ENCODE measurements at regions not wholly inside any gene's neighbourhood (a gene's known extent, or its start where the extent isn't known, plus 50 kb on each side); places are given as distances from the start of the nearest gene placed in this dataset.

DNA sequence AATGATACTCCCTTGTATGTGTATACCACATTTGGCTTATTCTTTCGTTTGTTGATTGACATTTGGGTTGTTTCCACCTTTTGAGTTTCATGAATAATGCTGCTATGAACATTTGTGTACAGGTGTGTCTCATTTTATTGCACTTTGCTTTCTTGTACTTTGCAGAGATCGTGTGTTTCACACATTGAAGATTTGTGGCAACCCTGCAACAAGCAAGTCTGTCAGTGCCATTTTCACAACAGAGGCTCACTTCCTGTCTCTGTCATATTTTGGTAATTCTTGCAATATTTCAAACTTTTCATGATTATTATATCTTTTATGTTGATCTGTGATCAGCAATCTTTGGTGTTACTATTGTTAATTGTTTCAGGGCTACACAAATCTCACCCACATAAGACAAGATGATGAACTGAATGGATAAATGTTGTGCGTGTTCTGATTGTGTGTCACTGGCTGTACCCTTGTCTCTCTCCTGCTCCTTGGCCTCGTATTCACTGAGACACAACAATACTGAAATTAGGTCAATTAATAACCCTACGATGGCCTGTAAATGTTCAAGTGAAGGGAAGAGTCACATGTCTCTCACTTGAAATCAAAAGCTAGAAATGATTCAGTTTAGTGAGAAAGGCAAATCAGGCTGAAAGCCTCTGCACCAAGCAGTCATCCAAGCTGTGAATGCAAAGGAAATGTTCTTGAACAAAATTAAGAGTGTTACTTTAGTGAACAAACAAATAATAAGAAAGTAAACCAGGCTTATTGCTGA is 133.6 kb upstream of the JCAD start:
- CTCF ChIA-PET: interaction anchor here (0.8 kb wide), 1 partner anchor 49 kb away, joined by 3 read pairs; no protein-coding TSS in a partner anchor
- Histone ChIP-seq H3K9me3 (ENCODE audit: control insufficient read depth, insufficient read depth, low read depth, low read length) (no peaks in the 10 kb centered on the region), H3K4me3 (ENCODE audit: low read depth, low read length) (no peak overlapping the region), H3K27ac (ENCODE audit: extremely low read depth, low read depth, low read length) (no peak overlapping the region), H3K36me3 (ENCODE audit: control insufficient read depth in 2 of 2, insufficient read depth in 1 of 2, low read length in 2 of 2) (no peaks in the 10 kb centered on the region), H3K4me1 (ENCODE audit: control insufficient read depth, insufficient read depth, low read length) (no peaks in the 10 kb centered on the region)
- TF ChIP-seq ZNF416 (tag by site-specific recombination; IDR thresholded peaks at IDR 0.05) (no peak), ZNF239 (tag by site-specific recombination; IDR thresholded peaks at IDR 0.05) (no peak), HOXC10 (CRISPR knock-in tag; IDR thresholded peaks at IDR 0.05) (no peak), YY2 (tag by site-specific recombination; IDR thresholded peaks at IDR 0.05) (no peak), OSR2 (tag by site-specific recombination; IDR thresholded peaks at IDR 0.05) (no peak)
- POLR2A ChIA-PET: no interaction called here

DNA sequence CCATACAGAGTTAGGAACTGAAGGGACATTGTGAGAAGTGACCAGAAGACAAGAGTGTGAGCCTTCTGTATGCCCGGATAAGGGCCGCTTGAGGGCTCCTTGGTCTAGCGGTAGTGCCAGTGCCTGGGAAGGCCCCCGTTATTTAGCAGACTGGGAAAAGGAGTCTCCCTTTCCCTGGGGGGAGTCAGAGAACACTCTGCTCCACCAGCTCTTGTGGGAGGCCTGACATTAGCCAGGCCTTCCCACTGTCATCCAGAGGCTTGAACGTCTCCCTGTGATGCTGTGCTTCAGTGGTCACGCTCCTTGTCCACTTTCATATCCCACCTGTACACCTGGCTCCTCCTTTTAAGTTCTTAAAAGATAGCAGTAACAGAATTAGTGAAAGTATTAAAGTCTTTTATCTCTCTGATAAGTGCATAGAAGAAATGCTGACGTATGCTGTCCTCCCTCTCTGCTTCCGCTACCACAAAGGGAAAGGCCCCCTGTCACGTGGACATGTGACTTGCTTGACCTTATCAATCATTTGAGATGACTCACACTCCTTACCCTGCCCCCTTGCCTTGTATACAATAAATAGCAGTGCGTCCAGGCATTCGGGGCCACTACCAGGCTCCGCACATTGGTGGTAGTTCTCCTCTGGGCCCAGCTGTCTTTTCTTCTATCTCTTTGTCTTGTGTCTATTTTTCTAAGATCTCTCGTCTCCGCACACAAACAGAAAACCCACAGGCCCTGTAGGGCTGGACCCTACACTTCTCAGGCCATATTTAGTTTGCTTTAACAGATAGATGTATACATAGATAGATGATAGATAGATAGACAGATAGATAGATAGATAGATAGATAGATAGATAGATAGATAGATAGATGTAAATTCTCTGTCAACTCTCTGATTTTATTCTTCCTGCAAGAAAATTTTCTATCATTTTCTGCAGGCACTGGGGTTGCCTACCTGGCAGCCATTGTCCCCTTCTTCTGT is 131.5 kb upstream of the JCAD start:
- POLR2A ChIA-PET: no interaction called here
- CTCF ChIA-PET: no interaction called here
- H3K27ac ChIP-seq (ENCODE audit: extremely low read depth, low read depth, low read length): no peak overlapping the region
- no peak overlapping the region for H3K4me3 ChIP-seq (ENCODE audit: low read depth, low read length)
- H3K4me1 ChIP-seq (ENCODE audit: control insufficient read depth, insufficient read depth, low read length): no peaks in the 10 kb centered on the region
- H3K36me3 ChIP-seq (ENCODE audit: control insufficient read depth in 2 of 2, insufficient read depth in 1 of 2, low read length in 2 of 2): no peaks in the 10 kb centered on the region
- H3K9me3 ChIP-seq (ENCODE audit: control insufficient read depth, insufficient read depth, low read depth, low read length): no peaks in the 10 kb centered on the region
- TF ChIP-seq, protein P1, sequence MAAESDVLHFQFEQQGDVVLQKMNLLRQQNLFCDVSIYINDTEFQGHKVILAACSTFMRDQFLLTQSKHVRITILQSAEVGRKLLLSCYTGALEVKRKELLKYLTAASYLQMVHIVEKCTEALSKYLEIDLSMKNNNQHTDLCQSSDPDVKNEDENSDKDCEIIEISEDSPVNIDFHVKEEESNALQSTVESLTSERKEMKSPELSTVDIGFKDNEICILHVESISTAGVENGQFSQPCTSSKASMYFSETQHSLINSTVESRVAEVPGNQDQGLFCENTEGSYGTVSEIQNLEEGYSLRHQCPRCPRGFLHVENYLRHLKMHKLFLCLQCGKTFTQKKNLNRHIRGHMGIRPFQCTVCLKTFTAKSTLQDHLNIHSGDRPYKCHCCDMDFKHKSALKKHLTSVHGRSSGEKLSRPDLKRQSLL (tag by site-specific recombination; IDR thresholded peaks at IDR 0.05): no peak
- TF ChIP-seq ZXDB (tag by site-specific recombination; IDR thresholded peaks at IDR 0.05): no peak
- no peak for TF ChIP-seq ZNF621 (tag by site-specific recombination; IDR thresholded peaks at IDR 0.05)
- no peak for TF ChIP-seq ZNF354C (tag by site-specific recombination; IDR thresholded peaks at IDR 0.05; ENCODE audit: borderline replicate concordance, low read depth)
- TF ChIP-seq, protein P2, sequence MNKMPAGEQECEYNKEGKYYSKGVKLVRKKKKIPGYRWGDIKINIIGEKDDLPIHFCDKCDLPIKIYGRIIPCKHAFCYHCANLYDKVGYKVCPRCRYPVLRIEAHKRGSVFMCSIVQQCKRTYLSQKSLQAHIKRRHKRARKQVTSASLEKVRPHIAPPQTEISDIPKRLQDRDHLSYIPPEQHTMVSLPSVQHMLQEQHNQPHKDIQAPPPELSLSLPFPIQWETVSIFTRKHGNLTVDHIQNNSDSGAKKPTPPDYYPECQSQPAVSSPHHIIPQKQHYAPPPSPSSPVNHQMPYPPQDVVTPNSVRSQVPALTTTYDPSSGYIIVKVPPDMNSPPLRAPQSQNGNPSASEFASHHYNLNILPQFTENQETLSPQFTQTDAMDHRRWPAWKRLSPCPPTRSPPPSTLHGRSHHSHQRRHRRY (tag by site-specific recombination; IDR thresholded peaks at IDR 0.05): no peak
- TF ChIP-seq ZNF521 (tag by site-specific recombination; IDR thresholded peaks at IDR 0.05): no peak
- TF ChIP-seq HOXC10 (CRISPR knock-in tag; IDR thresholded peaks at IDR 0.05): no peak
- TF ChIP-seq, protein P3, sequence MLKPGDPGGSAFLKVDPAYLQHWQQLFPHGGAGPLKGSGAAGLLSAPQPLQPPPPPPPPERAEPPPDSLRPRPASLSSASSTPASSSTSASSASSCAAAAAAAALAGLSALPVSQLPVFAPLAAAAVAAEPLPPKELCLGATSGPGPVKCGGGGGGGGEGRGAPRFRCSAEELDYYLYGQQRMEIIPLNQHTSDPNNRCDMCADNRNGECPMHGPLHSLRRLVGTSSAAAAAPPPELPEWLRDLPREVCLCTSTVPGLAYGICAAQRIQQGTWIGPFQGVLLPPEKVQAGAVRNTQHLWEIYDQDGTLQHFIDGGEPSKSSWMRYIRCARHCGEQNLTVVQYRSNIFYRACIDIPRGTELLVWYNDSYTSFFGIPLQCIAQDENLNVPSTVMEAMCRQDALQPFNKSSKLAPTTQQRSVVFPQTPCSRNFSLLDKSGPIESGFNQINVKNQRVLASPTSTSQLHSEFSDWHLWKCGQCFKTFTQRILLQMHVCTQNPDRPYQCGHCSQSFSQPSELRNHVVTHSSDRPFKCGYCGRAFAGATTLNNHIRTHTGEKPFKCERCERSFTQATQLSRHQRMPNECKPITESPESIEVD (tag by site-specific recombination; IDR thresholded peaks at IDR 0.05): no peak
- TF ChIP-seq, protein P4, sequence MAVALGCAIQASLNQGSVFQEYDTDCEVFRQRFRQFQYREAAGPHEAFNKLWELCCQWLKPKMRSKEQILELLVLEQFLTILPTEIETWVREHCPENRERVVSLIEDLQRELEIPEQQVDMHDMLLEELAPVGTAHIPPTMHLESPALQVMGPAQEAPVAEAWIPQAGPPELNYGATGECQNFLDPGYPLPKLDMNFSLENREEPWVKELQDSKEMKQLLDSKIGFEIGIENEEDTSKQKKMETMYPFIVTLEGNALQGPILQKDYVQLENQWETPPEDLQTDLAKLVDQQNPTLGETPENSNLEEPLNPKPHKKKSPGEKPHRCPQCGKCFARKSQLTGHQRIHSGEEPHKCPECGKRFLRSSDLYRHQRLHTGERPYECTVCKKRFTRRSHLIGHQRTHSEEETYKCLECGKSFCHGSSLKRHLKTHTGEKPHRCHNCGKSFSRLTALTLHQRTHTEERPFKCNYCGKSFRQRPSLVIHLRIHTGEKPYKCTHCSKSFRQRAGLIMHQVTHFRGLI (tag by site-specific recombination; IDR thresholded peaks at IDR 0.05): no peak
- TF ChIP-seq ZNF600 (tag by site-specific recombination; IDR thresholded peaks at IDR 0.05): no peak
- no peak for TF ChIP-seq ZNF391 (tag by site-specific recombination; IDR thresholded peaks at IDR 0.05; ENCODE audit: borderline replicate concordance, low read depth)
- TF ChIP-seq ZNF146 (tag by site-specific recombination; IDR thresholded peaks at IDR 0.05): no peak
- no peak for TF ChIP-seq ZNF132 (tag by site-specific recombination; IDR thresholded peaks at IDR 0.05; ENCODE audit: borderline replicate concordance)
- TF ChIP-seq, protein P5, sequence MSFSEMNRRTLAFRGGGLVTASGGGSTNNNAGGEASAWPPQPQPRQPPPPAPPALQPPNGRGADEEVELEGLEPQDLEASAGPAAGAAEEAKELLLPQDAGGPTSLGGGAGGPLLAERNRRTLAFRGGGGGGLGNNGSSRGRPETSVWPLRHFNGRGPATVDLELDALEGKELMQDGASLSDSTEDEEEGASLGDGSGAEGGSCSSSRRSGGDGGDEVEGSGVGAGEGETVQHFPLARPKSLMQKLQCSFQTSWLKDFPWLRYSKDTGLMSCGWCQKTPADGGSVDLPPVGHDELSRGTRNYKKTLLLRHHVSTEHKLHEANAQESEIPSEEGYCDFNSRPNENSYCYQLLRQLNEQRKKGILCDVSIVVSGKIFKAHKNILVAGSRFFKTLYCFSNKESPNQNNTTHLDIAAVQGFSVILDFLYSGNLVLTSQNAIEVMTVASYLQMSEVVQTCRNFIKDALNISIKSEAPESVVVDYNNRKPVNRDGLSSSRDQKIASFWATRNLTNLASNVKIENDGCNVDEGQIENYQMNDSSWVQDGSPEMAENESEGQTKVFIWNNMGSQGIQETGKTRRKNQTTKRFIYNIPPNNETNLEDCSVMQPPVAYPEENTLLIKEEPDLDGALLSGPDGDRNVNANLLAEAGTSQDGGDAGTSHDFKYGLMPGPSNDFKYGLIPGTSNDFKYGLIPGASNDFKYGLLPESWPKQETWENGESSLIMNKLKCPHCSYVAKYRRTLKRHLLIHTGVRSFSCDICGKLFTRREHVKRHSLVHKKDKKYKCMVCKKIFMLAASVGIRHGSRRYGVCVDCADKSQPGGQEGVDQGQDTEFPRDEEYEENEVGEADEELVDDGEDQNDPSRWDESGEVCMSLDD (tag by site-specific recombination; IDR thresholded peaks at IDR 0.05): no peak
- no peak for TF ChIP-seq ZNF211 (tag by site-specific recombination; IDR thresholded peaks at IDR 0.05; ENCODE audit: low read depth)
- no peak for TF ChIP-seq ZNF76 (tag by site-specific recombination; IDR thresholded peaks at IDR 0.05; ENCODE audit: borderline replicate concordance, low read depth)

Measured in HEK293 (cell line).